VCaP (cell line): ENCODE measurements at regions not wholly inside any gene's neighbourhood (a gene's known extent, or its start where the extent isn't known, plus 50 kb on each side); places are given as distances from the start of the nearest gene placed in this dataset.

Source experiments
- H3K27ac ChIP-seq: fragments of 450-650 bp; 2 replicates; pipeline ENCODE4 v1.5.1; 2017
- CTCF ChIP-seq: fragments of 450-650 bp; conservative IDR thresholded peaks from 2 replicates; pipeline ENCODE4 v1.5.1; 2017; ENCODE audit warnings: mild to moderate bottlenecking, moderate library complexity

GRCh38 chr12:47311010-47311409 is 231.3 kb upstream of the AMIGO2 start:
- no peak overlapping the region for H3K27ac ChIP-seq
- no peak for TF ChIP-seq CTCF

GRCh38 chr12:47308672-47309071 is 228.9 kb upstream of the AMIGO2 start:
- no peak overlapping the region; the same call in 1 of the 2 replicates for H3K27ac ChIP-seq
- TF ChIP-seq CTCF = no peak

GRCh38 chr12:47307680-47308399 is 228.1 kb upstream of the AMIGO2 start:
- peak overlapping the region; percentile 18; the same call in 1 of the 2 replicates for H3K27ac ChIP-seq
- TF ChIP-seq CTCF = peak; percentile 91

GRCh38 chr12:47306773-47307679 is 227.3 kb upstream of the AMIGO2 start:
- H3K27ac ChIP-seq = peak overlapping the region; percentile 18; the same call in 1 of the 2 replicates

- no peak overlapping the region for H3K27ac ChIP-seq
- TF ChIP-seq CTCF = no peak
These were observed 226.4 kb upstream of the AMIGO2 start for GRCh38 chr12:47306130-47306529.

GRCh38 chr12:47305464-47305863 is 225.7 kb upstream of the AMIGO2 start:
- H3K27ac ChIP-seq = no peak overlapping the region

GRCh38 chr12:47303995-47304560 is 224.3 kb upstream of the AMIGO2 start:
- no peak overlapping the region for H3K27ac ChIP-seq
- no peak for TF ChIP-seq CTCF

More at GRCh38 chr12:47305464-47305863, 225.7 kb upstream of the AMIGO2 start:
- no peak for TF ChIP-seq CTCF
